ENCODE measurements at regions not wholly inside any gene's neighbourhood (a gene's known extent, or its start where the extent isn't known, plus 50 kb on each side); places are given as distances from the start of the nearest gene placed in this dataset.
"Not testable (repeated sequence)": the region's sequence is repeated elsewhere in the genome, so short reads cannot be mapped to it uniquely, and the experiment has no call there.

- H3K27me3 ChIP-seq (ENCODE audit: insufficient read depth, low read depth, severe bottlenecking): no peaks in the 10 kb centered on the region
- no peaks in the 10 kb centered on the region for H3K36me3 ChIP-seq
- no peak overlapping the region for H3K27ac ChIP-seq
- H3K4me3 ChIP-seq (ENCODE audit: low read depth, low read length): no peak overlapping the region
- TF ChIP-seq CTCF (IDR thresholded peaks at IDR 0.05; ENCODE audit: low read depth, low read length): no peak
- DNase-seq: no peak
- no peaks in the 10 kb centered on the region for H3K9me3 ChIP-seq (ENCODE audit: severe bottlenecking)
Measured at GRCh38 chr21:25161571-25161970, 445.7 kb downstream of the MRPL39 start.

GRCh38 chr21:25155020-25155419 lies 452.3 kb downstream of the MRPL39 start:
- not testable (repeated sequence) for H3K4me3 ChIP-seq (ENCODE audit: low read depth, low read length); H3K27ac ChIP-seq; H3K9me3 ChIP-seq (ENCODE audit: severe bottlenecking); DNase-seq; H3K36me3 ChIP-seq; H3K27me3 ChIP-seq (ENCODE audit: insufficient read depth, low read depth, severe bottlenecking)

- Histone ChIP-seq H3K27ac (no peak overlapping the region), H3K9me3 (ENCODE audit: severe bottlenecking) (no peaks in the 10 kb centered on the region), H3K36me3 (no peaks in the 10 kb centered on the region), H3K27me3 (ENCODE audit: insufficient read depth, low read depth, severe bottlenecking) (no peaks in the 10 kb centered on the region), H3K4me3 (ENCODE audit: low read depth, low read length) (no peak overlapping the region)
- TF ChIP-seq CTCF (IDR thresholded peaks at IDR 0.05; ENCODE audit: low read depth, low read length): no peak
- DNase-seq: no peak
Measured at GRCh38 chr21:25149022-25149421, 458.3 kb downstream of the MRPL39 start.

- H3K27me3 ChIP-seq (ENCODE audit: insufficient read depth, low read depth, severe bottlenecking): no peaks in the 10 kb centered on the region
- no peak for TF ChIP-seq CTCF (IDR thresholded peaks at IDR 0.05; ENCODE audit: low read depth, low read length)
- no peak overlapping the region for H3K27ac ChIP-seq
- no peaks in the 10 kb centered on the region for H3K36me3 ChIP-seq
- H3K9me3 ChIP-seq (ENCODE audit: severe bottlenecking): no peaks in the 10 kb centered on the region
- DNase-seq: no peak
- H3K4me3 ChIP-seq (ENCODE audit: low read depth, low read length): no peak overlapping the region
Measured at GRCh38 chr21:25139414-25139813, 467.9 kb downstream of the MRPL39 start.

GRCh38 chr21:25133939-25134338 lies 473.3 kb downstream of the MRPL39 start:
- no peak overlapping the region for H3K27ac ChIP-seq
- DNase-seq: no peak
- no peaks in the 10 kb centered on the region for H3K27me3 ChIP-seq (ENCODE audit: insufficient read depth, low read depth, severe bottlenecking)
- no peaks in the 10 kb centered on the region for H3K9me3 ChIP-seq (ENCODE audit: severe bottlenecking)
- no peaks in the 10 kb centered on the region for H3K36me3 ChIP-seq
- TF ChIP-seq CTCF (IDR thresholded peaks at IDR 0.05; ENCODE audit: low read depth, low read length): no peak
- H3K4me3 ChIP-seq (ENCODE audit: low read depth, low read length): no peak overlapping the region

GRCh38 chr21:25127811-25128210 lies 479.5 kb downstream of the MRPL39 start:
- H3K36me3 ChIP-seq: no peaks in the 10 kb centered on the region
- DNase-seq: no peak
- no peaks in the 10 kb centered on the region for H3K9me3 ChIP-seq (ENCODE audit: severe bottlenecking)
- no peaks in the 10 kb centered on the region for H3K27me3 ChIP-seq (ENCODE audit: insufficient read depth, low read depth, severe bottlenecking)
- TF ChIP-seq CTCF (IDR thresholded peaks at IDR 0.05; ENCODE audit: low read depth, low read length): no peak
- no peak overlapping the region for H3K27ac ChIP-seq
- no peak overlapping the region for H3K4me3 ChIP-seq (ENCODE audit: low read depth, low read length)

Measured in WERI-Rb-1 (cell line).